RWPE2 (cell line): ENCODE measurements at regions not wholly inside any gene's neighbourhood (a gene's known extent, or its start where the extent isn't known, plus 50 kb on each side); places are given as distances from the start of the nearest gene placed in this dataset.

Source experiments
- ATAC-seq: fragments of 200-7000 bp; cut with Tn5 transposase; 3 replicates; pipeline ENCODE4 v1.9.1; 2021; ENCODE audit warnings: low read depth
- DNase-seq: peaks from one replicate; pipeline ENCODE4 v3.0.0-alpha.2; 2020; ENCODE audit warnings: low spot score
- H3K27ac ChIP-seq: fragments of 450-650 bp; 2 replicates; pipeline ENCODE4 v1.5.1; 2017; ENCODE audit warnings: mild to moderate bottlenecking; ENCODE audit not compliant: poor library complexity, severe bottlenecking
- H3K27me3 ChIP-seq: fragments of 250-450 bp; sonication (Bioruptor Pico); 2 replicates; pipeline ENCODE4 v1.5.1; 2021; ENCODE audit warnings: mild to moderate bottlenecking, moderate library complexity; ENCODE audit not compliant: insufficient read depth, poor library complexity, severe bottlenecking
- H3K36me3 ChIP-seq: fragments of 250-450 bp; sonication (Bioruptor Pico); 2 replicates; pipeline ENCODE4 v1.5.1; 2020; ENCODE audit warnings: low read depth, mild to moderate bottlenecking, moderate library complexity
- H3K4me1 ChIP-seq: fragments of 250-450 bp; sonication (Bioruptor Pico); 2 replicates; pipeline ENCODE4 v1.5.1; 2021; ENCODE audit warnings: mild to moderate bottlenecking, moderate library complexity; ENCODE audit not compliant: insufficient read depth, poor library complexity, severe bottlenecking
- H3K4me3 ChIP-seq: fragments of 250-450 bp; sonication (Bioruptor Pico); 2 replicates; pipeline ENCODE4 v1.5.1; 2021; ENCODE audit warnings: mild to moderate bottlenecking, moderate library complexity; ENCODE audit not compliant: severe bottlenecking
- H3K9me3 ChIP-seq: fragments of 250-450 bp; sonication (Bioruptor Pico); 2 replicates; pipeline ENCODE4 v1.5.1; 2021; ENCODE audit warnings: mild to moderate bottlenecking, moderate library complexity; ENCODE audit not compliant: severe bottlenecking
- TF ChIP-seq, protein P1 (sequence below): fragments of 450-650 bp; IDR thresholded peaks from one replicate; pipeline ENCODE4 v1.5.1; 2017; ENCODE audit warnings: mild to moderate bottlenecking, moderate library complexity; ENCODE audit not compliant: poor library complexity, severe bottlenecking

DNA sequence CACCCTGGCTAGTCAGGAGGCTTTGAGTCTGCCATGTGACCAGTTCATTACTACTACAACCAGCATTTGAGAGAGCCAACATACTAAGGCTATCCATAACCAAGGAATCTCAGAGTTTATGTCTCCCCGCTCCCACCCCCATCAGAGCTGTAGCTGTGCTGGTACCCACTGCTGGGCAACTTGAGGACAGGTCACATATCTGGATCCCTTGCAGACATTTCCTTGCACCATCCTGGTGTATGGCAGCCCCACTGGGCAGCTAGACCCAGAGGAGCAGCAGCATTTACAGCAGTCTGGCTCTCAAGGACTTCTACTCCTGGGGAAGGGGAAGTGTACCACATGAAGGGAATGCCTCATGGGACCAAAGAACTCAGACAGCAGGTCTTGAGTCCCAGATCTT is 160.8 kb upstream of the ST8SIA2 start:
- DNase-seq (no peak), ATAC-seq (no peak)
- Histone ChIP-seq H3K27me3 (peaks cover 47% of the 10 kb centered on the region), H3K36me3 (no peaks in the 10 kb centered on the region), H3K4me3 (no peak overlapping the region), H3K9me3 (no peaks in the 10 kb centered on the region), H3K4me1 (no peaks in the 10 kb centered on the region), H3K27ac (no peak overlapping the region)
- TF ChIP-seq, protein P1, sequence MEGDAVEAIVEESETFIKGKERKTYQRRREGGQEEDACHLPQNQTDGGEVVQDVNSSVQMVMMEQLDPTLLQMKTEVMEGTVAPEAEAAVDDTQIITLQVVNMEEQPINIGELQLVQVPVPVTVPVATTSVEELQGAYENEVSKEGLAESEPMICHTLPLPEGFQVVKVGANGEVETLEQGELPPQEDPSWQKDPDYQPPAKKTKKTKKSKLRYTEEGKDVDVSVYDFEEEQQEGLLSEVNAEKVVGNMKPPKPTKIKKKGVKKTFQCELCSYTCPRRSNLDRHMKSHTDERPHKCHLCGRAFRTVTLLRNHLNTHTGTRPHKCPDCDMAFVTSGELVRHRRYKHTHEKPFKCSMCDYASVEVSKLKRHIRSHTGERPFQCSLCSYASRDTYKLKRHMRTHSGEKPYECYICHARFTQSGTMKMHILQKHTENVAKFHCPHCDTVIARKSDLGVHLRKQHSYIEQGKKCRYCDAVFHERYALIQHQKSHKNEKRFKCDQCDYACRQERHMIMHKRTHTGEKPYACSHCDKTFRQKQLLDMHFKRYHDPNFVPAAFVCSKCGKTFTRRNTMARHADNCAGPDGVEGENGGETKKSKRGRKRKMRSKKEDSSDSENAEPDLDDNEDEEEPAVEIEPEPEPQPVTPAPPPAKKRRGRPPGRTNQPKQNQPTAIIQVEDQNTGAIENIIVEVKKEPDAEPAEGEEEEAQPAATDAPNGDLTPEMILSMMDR = no peak

DNA sequence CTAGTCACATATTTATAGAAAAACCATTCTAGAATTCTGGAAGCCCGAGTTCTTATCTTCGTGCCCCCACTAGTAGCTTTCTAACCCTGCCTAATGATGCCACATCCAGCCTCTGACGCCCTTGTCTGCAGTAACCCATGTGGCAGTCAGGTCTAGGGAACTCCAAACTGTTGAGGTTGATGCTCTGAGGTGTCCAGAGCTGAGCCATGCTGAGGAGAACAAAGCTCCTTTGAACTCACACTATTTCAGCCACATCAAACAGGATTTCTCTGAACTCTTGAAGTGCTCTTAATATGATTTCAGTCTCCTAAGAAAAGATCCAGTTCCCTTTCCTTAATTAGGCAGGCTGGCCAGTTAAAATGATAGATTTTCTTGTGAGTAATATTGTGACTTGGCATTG is 150.5 kb upstream of the ST8SIA2 start:
- Histone ChIP-seq H3K27me3 (peaks cover 66% of the 10 kb centered on the region), H3K4me3 (no peak overlapping the region), H3K27ac (no peak overlapping the region), H3K4me1 (no peaks in the 10 kb centered on the region), H3K9me3 (no peaks in the 10 kb centered on the region), H3K36me3 (no peaks in the 10 kb centered on the region)
- TF ChIP-seq, protein P1 = no peak
- ATAC-seq = peak; percentile 29; the same call in 1 of the 3 replicates
- no peak for DNase-seq

DNA sequence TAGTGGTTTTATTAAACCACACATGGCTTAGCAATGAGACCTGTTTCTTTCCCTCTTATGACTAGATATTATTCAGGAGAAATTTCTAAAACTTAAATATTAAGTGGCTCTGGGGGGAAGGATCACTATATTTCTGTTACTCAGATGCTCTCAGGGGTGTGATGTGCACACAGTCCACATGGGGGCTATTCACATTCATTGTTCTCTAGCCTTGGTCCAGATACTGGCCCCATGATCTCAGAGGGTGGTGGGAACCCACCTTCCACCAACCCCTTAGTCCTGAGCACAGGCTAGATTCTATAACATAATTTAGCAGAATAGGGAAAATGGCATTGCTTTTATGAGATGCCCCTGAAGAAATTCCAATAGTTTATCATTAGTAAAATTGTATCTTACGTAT is 149.0 kb upstream of the ST8SIA2 start:
- no peaks in the 10 kb centered on the region for H3K9me3 ChIP-seq
- DNase-seq (no peak), ATAC-seq (no peak; the same call in 2 of the 3 replicates)
- TF ChIP-seq, protein P1 = no peak
- no peaks in the 10 kb centered on the region for H3K36me3 ChIP-seq
- no peak overlapping the region for H3K4me3 ChIP-seq
- H3K4me1 ChIP-seq = no peaks in the 10 kb centered on the region
- no peak overlapping the region for H3K27ac ChIP-seq
- H3K27me3 ChIP-seq = peaks cover 66% of the 10 kb centered on the region

DNA sequence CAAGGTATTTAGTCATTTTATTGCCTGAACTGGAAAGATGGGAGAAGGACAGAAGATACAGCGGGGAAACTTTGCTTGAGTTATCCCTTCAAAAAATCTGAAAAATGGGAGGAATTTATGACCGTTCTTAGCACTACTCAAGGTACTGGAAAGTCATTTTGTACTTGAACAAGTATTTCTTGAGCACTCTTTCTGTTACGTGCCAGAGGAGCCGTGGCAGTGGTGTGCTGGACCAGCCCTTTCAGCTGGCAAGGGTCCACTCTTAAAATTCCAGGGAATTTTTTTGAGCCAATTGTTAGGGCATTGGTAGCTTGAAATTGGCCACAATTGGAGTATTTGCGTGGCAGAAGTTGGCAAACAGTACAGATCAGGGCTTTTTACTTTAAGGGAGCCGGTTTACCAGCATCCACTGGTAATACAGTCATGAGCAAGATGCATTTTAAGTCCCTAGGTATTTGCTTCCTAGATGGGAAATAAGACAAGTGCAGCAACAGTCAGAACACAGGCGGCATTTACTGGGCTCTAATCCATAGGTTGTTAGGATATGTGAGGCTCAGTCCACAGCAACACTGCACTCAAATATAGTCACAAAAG is 145.9 kb upstream of the ST8SIA2 start:
- no peak for ATAC-seq
- Histone ChIP-seq H3K27ac (no peak overlapping the region), H3K36me3 (no peaks in the 10 kb centered on the region), H3K9me3 (no peaks in the 10 kb centered on the region), H3K4me1 (no peaks in the 10 kb centered on the region), H3K27me3 (peaks cover 51% of the 10 kb centered on the region), H3K4me3 (no peak overlapping the region)
- TF ChIP-seq, protein P1 = no peak
- DNase-seq = no peak

DNA sequence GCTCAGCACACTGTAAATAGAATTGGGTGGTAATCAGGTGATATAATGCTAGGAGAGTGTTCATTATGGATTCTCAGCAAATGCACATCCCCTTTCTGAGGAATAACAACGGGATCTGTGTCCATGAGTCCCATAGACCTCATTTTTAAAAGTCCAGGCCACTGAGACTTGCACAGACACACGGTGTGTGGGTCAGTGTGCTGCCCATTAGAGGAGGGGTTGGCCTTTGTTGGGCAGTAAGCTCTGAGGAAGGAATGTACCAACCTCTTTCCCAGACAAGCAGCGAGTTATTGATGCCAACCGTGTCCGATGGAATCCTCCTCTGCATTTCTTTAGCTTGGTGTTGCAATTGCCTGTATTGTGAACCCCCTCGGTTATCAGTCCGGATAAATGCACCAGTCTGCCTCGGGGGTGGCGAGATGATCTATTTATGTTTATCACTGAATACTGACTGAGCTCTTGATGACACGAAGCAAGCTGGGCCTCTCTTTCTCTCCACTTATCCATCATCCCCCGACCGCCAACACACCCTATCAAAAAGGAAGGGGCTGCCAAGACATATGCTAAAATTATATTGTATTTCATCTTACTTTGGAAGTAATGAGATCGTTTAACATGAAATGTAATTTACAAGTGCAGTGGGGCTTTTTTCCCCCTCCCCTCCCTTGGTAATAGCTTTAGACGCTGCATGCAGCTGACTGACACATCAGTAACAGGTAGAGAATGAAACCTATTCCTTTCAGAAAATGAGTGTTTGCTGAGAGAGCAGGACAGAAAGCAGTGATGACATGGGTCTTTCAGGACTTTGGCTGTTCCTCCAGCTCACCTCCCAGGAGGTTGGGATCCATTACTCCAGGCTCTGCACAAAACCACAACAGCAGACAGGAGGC is 126.6 kb upstream of the ST8SIA2 start:
- ATAC-seq (no peak), DNase-seq (no peak)
- no peaks in the 10 kb centered on the region for H3K36me3 ChIP-seq
- no peaks in the 10 kb centered on the region for H3K4me1 ChIP-seq
- TF ChIP-seq, protein P1 = no peak
- no peaks in the 10 kb centered on the region for H3K9me3 ChIP-seq
- H3K27me3 ChIP-seq = no peaks in the 10 kb centered on the region
- no peak overlapping the region for H3K27ac ChIP-seq
- no peak overlapping the region for H3K4me3 ChIP-seq
